Endothelial cell of umbilical vein (primary cell): ENCODE measurements at regions not wholly inside any gene's neighbourhood (a gene's known extent, or its start where the extent isn't known, plus 50 kb on each side); places are given as distances from the start of the nearest gene placed in this dataset.
"Not testable (repeated sequence)": the region's sequence is repeated elsewhere in the genome, so short reads cannot be mapped to it uniquely, and the experiment has no call there.

Source experiments
- EZH2 ChIP-seq: IDR thresholded peaks from 2 replicates; pipeline ENCODE4 v1.6.1; 2012; ENCODE audit warnings: borderline replicate concordance, low read depth, mild to moderate bottlenecking, moderate library complexity, low read length, inconsistent platforms; ENCODE audit not compliant: severe bottlenecking
- MAX ChIP-seq: IDR thresholded peaks from 2 replicates; pipeline ENCODE4 v1.6.1; 2011; ENCODE audit not compliant: insufficient read depth, insufficient read length
- MYC ChIP-seq: IDR thresholded peaks from one replicate; pipeline ENCODE4 v1.6.1; 2011; ENCODE audit warnings: mild to moderate bottlenecking, low read depth, low read length
- POLR2A ChIP-seq: IDR thresholded peaks from 2 replicates; pipeline ENCODE4 v1.6.1; 2012; ENCODE audit warnings: low read depth, mild to moderate bottlenecking, control low read depth, low read length
- POLR2AphosphoS5 ChIP-seq: IDR thresholded peaks from 2 replicates; pipeline ENCODE4 v1.6.1; 2012; ENCODE audit warnings: low read depth, mild to moderate bottlenecking, control low read depth, low read length, moderate library complexity; ENCODE audit not compliant: insufficient read depth
- TF ChIP-seq, protein P1 (sequence below), 2 donors: IDR thresholded peaks; 1 replicate in 1 of 2; 2 replicates in 1 of 2; pipeline ENCODE4 v1.5.1; 2011; ENCODE audit warnings: low read length in 2 of 2, mild to moderate bottlenecking in 2 of 2, moderate library complexity in 2 of 2, control low read depth in 1 of 2, inconsistent platforms in 1 of 2, low read depth in 1 of 2; ENCODE audit not compliant: insufficient read depth in 1 of 2; ENCODE audit errors: extremely low read depth in 1 of 2

- TF ChIP-seq, protein P1, sequence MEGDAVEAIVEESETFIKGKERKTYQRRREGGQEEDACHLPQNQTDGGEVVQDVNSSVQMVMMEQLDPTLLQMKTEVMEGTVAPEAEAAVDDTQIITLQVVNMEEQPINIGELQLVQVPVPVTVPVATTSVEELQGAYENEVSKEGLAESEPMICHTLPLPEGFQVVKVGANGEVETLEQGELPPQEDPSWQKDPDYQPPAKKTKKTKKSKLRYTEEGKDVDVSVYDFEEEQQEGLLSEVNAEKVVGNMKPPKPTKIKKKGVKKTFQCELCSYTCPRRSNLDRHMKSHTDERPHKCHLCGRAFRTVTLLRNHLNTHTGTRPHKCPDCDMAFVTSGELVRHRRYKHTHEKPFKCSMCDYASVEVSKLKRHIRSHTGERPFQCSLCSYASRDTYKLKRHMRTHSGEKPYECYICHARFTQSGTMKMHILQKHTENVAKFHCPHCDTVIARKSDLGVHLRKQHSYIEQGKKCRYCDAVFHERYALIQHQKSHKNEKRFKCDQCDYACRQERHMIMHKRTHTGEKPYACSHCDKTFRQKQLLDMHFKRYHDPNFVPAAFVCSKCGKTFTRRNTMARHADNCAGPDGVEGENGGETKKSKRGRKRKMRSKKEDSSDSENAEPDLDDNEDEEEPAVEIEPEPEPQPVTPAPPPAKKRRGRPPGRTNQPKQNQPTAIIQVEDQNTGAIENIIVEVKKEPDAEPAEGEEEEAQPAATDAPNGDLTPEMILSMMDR (IDR thresholded peaks at IDR 0.05; ENCODE audit: extremely low read depth in 1 of 2, insufficient read depth in 1 of 2, low read depth in 1 of 2, low read length in 2 of 2), result not testable (repeated sequence)
- not testable (repeated sequence) for TF ChIP-seq POLR2A, POLR2AphosphoS5, EZH2, MYC, MAX
Observed at GRCh38 chr15:85262461-85263055, 117.8 kb upstream of the AKAP13 start.
